ENCODE measurements at regions not wholly inside any gene's neighbourhood (a gene's known extent, or its start where the extent isn't known, plus 50 kb on each side); places are given as distances from the start of the nearest gene placed in this dataset.

DNA sequence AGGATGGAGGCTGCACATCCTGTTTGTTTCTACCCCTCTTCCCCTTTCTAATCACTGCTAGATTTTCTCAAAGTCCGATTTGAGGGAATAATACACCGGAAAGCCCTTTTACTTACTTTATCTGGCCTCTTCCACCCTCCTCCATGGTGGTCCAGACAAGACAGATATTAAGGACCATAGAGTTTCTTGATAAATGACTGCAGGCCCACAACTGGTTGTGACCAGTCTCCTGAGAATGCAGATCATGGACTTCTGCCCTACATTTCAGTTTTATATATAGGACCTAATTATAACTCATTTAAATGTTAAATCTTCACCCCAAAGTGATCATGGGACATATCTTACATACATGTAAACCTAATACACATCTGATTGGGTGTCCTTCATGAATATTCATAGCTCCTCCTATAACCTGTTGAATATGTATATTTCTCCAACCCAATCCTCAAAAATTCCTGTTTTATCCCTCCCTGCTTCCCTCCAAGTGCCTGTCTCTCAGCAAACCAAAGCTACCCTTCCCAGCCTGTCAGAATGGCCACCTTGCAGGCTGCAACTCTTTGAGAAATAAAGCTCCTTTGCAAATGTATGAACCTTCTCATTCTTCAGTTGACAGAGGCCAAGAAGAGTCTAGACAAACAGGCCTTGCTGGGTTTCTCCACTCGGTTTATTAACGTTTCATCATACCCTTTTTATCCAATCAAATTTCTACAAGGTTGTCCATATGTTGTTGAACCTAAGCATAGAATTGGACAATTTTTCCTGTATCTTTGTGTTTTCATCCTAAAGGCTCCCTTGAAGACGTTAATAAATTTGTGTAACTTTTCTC lies 133.1 kb downstream of the HFE start:
- Histone ChIP-seq H2BK12ac (ENCODE audit: low read length) (no peak overlapping the region), H3K14ac (ENCODE audit: low read length) (no peak overlapping the region), H2BK15ac (ENCODE audit: low read length) (no peak overlapping the region), H3K79me1 (ENCODE audit: low read depth, low read length) (no peaks in the 10 kb centered on the region), H3K9ac (ENCODE audit: low read depth, low read length, poor library complexity) (no peak overlapping the region), H4K8ac (ENCODE audit: low read depth, low read length) (no peak overlapping the region), H2AK5ac (ENCODE audit: low read depth, low read length) (no peak overlapping the region), H2AFZ (ENCODE audit: low read length) (peak overlapping the region; percentile 24), H4K91ac (ENCODE audit: low read depth, low read length, poor library complexity) (no peak overlapping the region), H3K27ac (replicated peaks; ENCODE audit: low read length) (peak overlapping the region; percentile 54), H3K4me2 (ENCODE audit: insufficient read depth, low read length, poor library complexity, severe bottlenecking) (no peak overlapping the region), H3K4me3 (ENCODE audit: low read length in 2 of 2) (no peak overlapping the region), H3K18ac (ENCODE audit: low read length) (no peak overlapping the region), H3K4me1 (ENCODE audit: control insufficient read depth in 2 of 2, insufficient read depth in 1 of 2, low read depth in 1 of 2, low read length in 2 of 2) (peaks cover 4 to 12% of the 10 kb centered on the region in 2 donors), H2BK120ac (ENCODE audit: low read depth, low read length) (no peak overlapping the region), H3K27me3 (ENCODE audit: control insufficient read depth in 3 of 3, insufficient read depth in 3 of 3, low read depth in 1 of 3, low read length in 3 of 3) (no peaks in the 10 kb centered on the region), H3K9me3 (replicated peaks in 1 of 2; ENCODE audit: control insufficient read depth in 2 of 2, insufficient read depth in 1 of 2, low read depth in 1 of 2, low read length in 2 of 2) (no peaks in the 10 kb centered on the region), H3K36me3 (replicated peaks in 1 of 2; ENCODE audit: control insufficient read depth in 2 of 2, insufficient read depth in 2 of 2, low read length in 2 of 2) (no peaks in the 10 kb centered on the region), H3K23ac (ENCODE audit: low read depth, low read length, poor library complexity) (no peak overlapping the region), H3K4ac (ENCODE audit: low read length) (no peak overlapping the region), H2BK5ac (ENCODE audit: low read length) (no peak overlapping the region)
- WGBS, 2 donors (ENCODE audit: extremely low coverage in 2 of 2, insufficient read length in 2 of 2, insufficient replicate concordance in 1 of 2) = no CpG with 5 or more reads among the region's 5 CpGs
- no peak for DNase-seq (ENCODE audit: low spot score)

DNA sequence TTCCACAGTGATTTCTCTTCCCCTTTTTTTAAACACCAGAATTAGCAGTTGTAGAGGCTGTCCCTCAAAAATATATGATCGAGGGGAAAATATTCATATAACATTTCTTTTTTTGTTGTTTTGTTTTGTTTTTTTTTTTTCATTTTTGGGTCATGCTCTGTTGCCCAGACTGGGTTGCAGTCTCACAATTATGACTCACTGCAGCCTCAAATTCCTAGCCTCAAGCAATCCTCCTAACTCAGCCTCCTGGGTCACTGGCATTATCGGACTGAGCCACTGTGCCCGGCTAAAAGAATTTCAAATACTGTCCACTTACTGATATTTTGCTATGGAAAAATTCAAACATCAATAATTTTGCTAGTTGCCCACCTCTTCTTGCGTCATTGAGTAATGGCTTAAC lies 134.0 kb downstream of the HFE start:
- no peak overlapping the region for H3K18ac ChIP-seq (ENCODE audit: low read length)
- peaks cover 6 to 19% of the 10 kb centered on the region in 2 donors for H3K4me1 ChIP-seq (ENCODE audit: control insufficient read depth in 2 of 2, insufficient read depth in 1 of 2, low read depth in 1 of 2, low read length in 2 of 2)
- H3K27ac ChIP-seq (replicated peaks; ENCODE audit: low read length) = no peak overlapping the region
- H2AFZ ChIP-seq (ENCODE audit: low read length) = no peak overlapping the region
- no CpG with 5 or more reads among the region's 4 CpGs for WGBS, 2 donors (ENCODE audit: extremely low coverage in 2 of 2, insufficient read length in 2 of 2, insufficient replicate concordance in 1 of 2)
- H3K23ac ChIP-seq (ENCODE audit: low read depth, low read length, poor library complexity) = no peak overlapping the region
- no peaks in the 10 kb centered on the region for H3K27me3 ChIP-seq (ENCODE audit: control insufficient read depth in 3 of 3, insufficient read depth in 3 of 3, low read depth in 1 of 3, low read length in 3 of 3)
- no peak overlapping the region for H3K14ac ChIP-seq (ENCODE audit: low read length)
- no peak overlapping the region for H3K9ac ChIP-seq (ENCODE audit: low read depth, low read length, poor library complexity)
- no peak overlapping the region for H2AK5ac ChIP-seq (ENCODE audit: low read depth, low read length)
- H2BK12ac ChIP-seq (ENCODE audit: low read length) = no peak overlapping the region
- H3K36me3 ChIP-seq (replicated peaks in 1 of 2; ENCODE audit: control insufficient read depth in 2 of 2, insufficient read depth in 2 of 2, low read length in 2 of 2) = no peaks in the 10 kb centered on the region
- DNase-seq (ENCODE audit: low spot score) = no peak
- no peak overlapping the region for H4K91ac ChIP-seq (ENCODE audit: low read depth, low read length, poor library complexity)
- H3K4ac ChIP-seq (ENCODE audit: low read length) = no peak overlapping the region
- H2BK15ac ChIP-seq (ENCODE audit: low read length) = no peak overlapping the region
- no peaks in the 10 kb centered on the region for H3K9me3 ChIP-seq (replicated peaks in 1 of 2; ENCODE audit: control insufficient read depth in 2 of 2, insufficient read depth in 1 of 2, low read depth in 1 of 2, low read length in 2 of 2)
- H4K8ac ChIP-seq (ENCODE audit: low read depth, low read length) = no peak overlapping the region
- H2BK120ac ChIP-seq (ENCODE audit: low read depth, low read length) = no peak overlapping the region
- no peak overlapping the region for H2BK5ac ChIP-seq (ENCODE audit: low read length)
- H3K79me1 ChIP-seq (ENCODE audit: low read depth, low read length) = peaks cover 3% of the 10 kb centered on the region
- no peak overlapping the region for H3K4me3 ChIP-seq (ENCODE audit: low read length in 2 of 2)
- H3K4me2 ChIP-seq (ENCODE audit: insufficient read depth, low read length, poor library complexity, severe bottlenecking) = no peak overlapping the region

DNA sequence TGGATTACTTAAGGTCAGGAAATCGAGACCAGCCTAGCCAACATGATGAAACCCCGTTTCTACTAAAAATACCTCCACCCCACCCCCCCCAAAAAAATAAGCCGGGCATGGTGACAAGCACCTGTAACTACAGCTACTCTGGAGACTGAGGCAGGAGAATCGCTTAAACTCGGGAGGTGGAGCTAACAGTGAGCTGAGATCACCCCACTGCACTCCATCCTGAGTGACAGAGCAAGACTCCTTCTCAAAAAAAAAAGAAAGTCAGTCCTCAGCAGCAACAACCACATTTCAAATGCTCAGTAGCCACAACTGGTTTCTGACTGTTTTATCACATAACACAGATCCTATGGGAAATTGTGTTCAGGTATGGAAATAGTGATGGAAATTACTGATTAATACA lies 135.3 kb downstream of the HFE start:
- Histone ChIP-seq H3K9me3 (replicated peaks in 1 of 2; ENCODE audit: control insufficient read depth in 2 of 2, insufficient read depth in 1 of 2, low read depth in 1 of 2, low read length in 2 of 2) (no peaks in the 10 kb centered on the region), H3K4me1 (ENCODE audit: control insufficient read depth in 2 of 2, insufficient read depth in 1 of 2, low read depth in 1 of 2, low read length in 2 of 2) (peaks cover 6 to 25% of the 10 kb centered on the region in 2 donors), H3K27ac (replicated peaks; ENCODE audit: low read length) (peak overlapping the region; percentile 72), H4K91ac (ENCODE audit: low read depth, low read length, poor library complexity) (no peak overlapping the region), H3K9ac (ENCODE audit: low read depth, low read length, poor library complexity) (no peak overlapping the region), H3K27me3 (ENCODE audit: control insufficient read depth in 3 of 3, insufficient read depth in 3 of 3, low read depth in 1 of 3, low read length in 3 of 3) (no peaks in the 10 kb centered on the region), H2AFZ (ENCODE audit: low read length) (peak overlapping the region; percentile 28), H3K4me2 (ENCODE audit: insufficient read depth, low read length, poor library complexity, severe bottlenecking) (no peak overlapping the region), H2BK12ac (ENCODE audit: low read length) (no peak overlapping the region), H2BK120ac (ENCODE audit: low read depth, low read length) (no peak overlapping the region), H3K23ac (ENCODE audit: low read depth, low read length, poor library complexity) (no peak overlapping the region), H2BK5ac (ENCODE audit: low read length) (no peak overlapping the region), H2AK5ac (ENCODE audit: low read depth, low read length) (no peak overlapping the region), H3K14ac (ENCODE audit: low read length) (no peak overlapping the region), H3K36me3 (replicated peaks in 1 of 2; ENCODE audit: control insufficient read depth in 2 of 2, insufficient read depth in 2 of 2, low read length in 2 of 2) (peaks cover 0 to 2% of the 10 kb centered on the region in 2 donors), H3K4me3 (ENCODE audit: low read length in 2 of 2) (peak overlapping the region in 1 of 2 donors; percentile 69), H3K79me1 (ENCODE audit: low read depth, low read length) (peaks cover 3% of the 10 kb centered on the region), H3K4ac (ENCODE audit: low read length) (no peak overlapping the region), H2BK15ac (ENCODE audit: low read length) (no peak overlapping the region), H3K18ac (ENCODE audit: low read length) (no peak overlapping the region), H4K8ac (ENCODE audit: low read depth, low read length) (no peak overlapping the region)
- no CpG with 5 or more reads among the region's 5 CpGs for WGBS, 2 donors (ENCODE audit: extremely low coverage in 2 of 2, insufficient read length in 2 of 2, insufficient replicate concordance in 1 of 2)
- DNase-seq (ENCODE audit: low spot score) = no peak

- peak overlapping the region; percentile 93 for H3K27ac ChIP-seq (replicated peaks; ENCODE audit: low read length)
- H3K14ac ChIP-seq (ENCODE audit: low read length) = no peak overlapping the region
- peak overlapping the region; percentile 69 to 77 for H3K4me3 ChIP-seq (ENCODE audit: low read length in 2 of 2)
- peaks cover 3% of the 10 kb centered on the region for H3K79me1 ChIP-seq (ENCODE audit: low read depth, low read length)
- H3K9me3 ChIP-seq (replicated peaks in 1 of 2; ENCODE audit: control insufficient read depth in 2 of 2, insufficient read depth in 1 of 2, low read depth in 1 of 2, low read length in 2 of 2) = no peaks in the 10 kb centered on the region
- no peak overlapping the region for H4K8ac ChIP-seq (ENCODE audit: low read depth, low read length)
- no peak overlapping the region for H2BK5ac ChIP-seq (ENCODE audit: low read length)
- H3K27me3 ChIP-seq (ENCODE audit: control insufficient read depth in 3 of 3, insufficient read depth in 3 of 3, low read depth in 1 of 3, low read length in 3 of 3) = no peaks in the 10 kb centered on the region
- H3K4ac ChIP-seq (ENCODE audit: low read length) = no peak overlapping the region
- H3K9ac ChIP-seq (ENCODE audit: low read depth, low read length, poor library complexity) = no peak overlapping the region
- no peak overlapping the region for H3K23ac ChIP-seq (ENCODE audit: low read depth, low read length, poor library complexity)
- H2BK12ac ChIP-seq (ENCODE audit: low read length) = no peak overlapping the region
- peak overlapping the region; percentile 11 for H2AFZ ChIP-seq (ENCODE audit: low read length)
- no peak overlapping the region for H3K18ac ChIP-seq (ENCODE audit: low read length)
- H3K4me1 ChIP-seq (ENCODE audit: control insufficient read depth in 2 of 2, insufficient read depth in 1 of 2, low read depth in 1 of 2, low read length in 2 of 2) = peaks cover 6 to 25% of the 10 kb centered on the region in 2 donors
- DNase-seq (ENCODE audit: low spot score) = no peak
- peaks cover 0 to 4% of the 10 kb centered on the region in 2 donors for H3K36me3 ChIP-seq (replicated peaks in 1 of 2; ENCODE audit: control insufficient read depth in 2 of 2, insufficient read depth in 2 of 2, low read length in 2 of 2)
- H3K4me2 ChIP-seq (ENCODE audit: insufficient read depth, low read length, poor library complexity, severe bottlenecking) = peak overlapping the region; percentile 41
- no peak overlapping the region for H2BK120ac ChIP-seq (ENCODE audit: low read depth, low read length)
- no peak overlapping the region for H2BK15ac ChIP-seq (ENCODE audit: low read length)
- no peak overlapping the region for H4K91ac ChIP-seq (ENCODE audit: low read depth, low read length, poor library complexity)
- no CpG with 5 or more reads among the region's 7 CpGs for WGBS, 2 donors (ENCODE audit: extremely low coverage in 2 of 2, insufficient read length in 2 of 2, insufficient replicate concordance in 1 of 2)
- H2AK5ac ChIP-seq (ENCODE audit: low read depth, low read length) = no peak overlapping the region
Observed at GRCh38 chr6:26223228-26223627, 136.0 kb downstream of the HFE start.
